ENCODE measurements at regions not wholly inside any gene's neighbourhood (a gene's known extent, or its start where the extent isn't known, plus 50 kb on each side); places are given as distances from the start of the nearest gene placed in this dataset.

GRCh38 chr11:105219670-105220069, 80.1 kb upstream of the CARD18 start:
- Mint-ChIP-seq H3K4me3 (no peak overlapping the region), H3K4me1 (no peaks in the 10 kb centered on the region), H3K27me3 (ENCODE audit: low read depth, poor library complexity) (peaks cover 3% of the 10 kb centered on the region), H3K36me3 (ENCODE audit: low read depth) (no peaks in the 10 kb centered on the region), H3K27ac (no peak overlapping the region), H3K9me3 (no peaks in the 10 kb centered on the region)
- DNase-seq, result no peak
- TF ChIP-seq CTCF (IDR thresholded peaks at IDR 0.05), result no peak

GRCh38 chr11:105219269-105219668, 79.7 kb upstream of the CARD18 start:
- no peak overlapping the region for H3K27ac Mint-ChIP-seq
- no peak for TF ChIP-seq CTCF (IDR thresholded peaks at IDR 0.05)
- H3K9me3 Mint-ChIP-seq, result no peaks in the 10 kb centered on the region
- no peaks in the 10 kb centered on the region for H3K4me1 Mint-ChIP-seq
- H3K4me3 Mint-ChIP-seq, result no peak overlapping the region
- H3K36me3 Mint-ChIP-seq (ENCODE audit: low read depth), result no peaks in the 10 kb centered on the region
- peaks cover 3% of the 10 kb centered on the region for H3K27me3 Mint-ChIP-seq (ENCODE audit: low read depth, poor library complexity)
- no peak for DNase-seq

GRCh38 chr11:105215528-105215927, 76.0 kb upstream of the CARD18 start:
- Mint-ChIP-seq H3K27me3 (ENCODE audit: low read depth, poor library complexity) (peaks cover 3% of the 10 kb centered on the region), H3K9me3 (no peaks in the 10 kb centered on the region), H3K36me3 (ENCODE audit: low read depth) (no peaks in the 10 kb centered on the region), H3K4me3 (no peak overlapping the region), H3K4me1 (no peaks in the 10 kb centered on the region), H3K27ac (no peak overlapping the region)
- no peak for DNase-seq
- no peak for TF ChIP-seq CTCF (IDR thresholded peaks at IDR 0.05)

- DNase-seq, result no peak
- Mint-ChIP-seq H3K4me3 (no peak overlapping the region), H3K27me3 (ENCODE audit: low read depth, poor library complexity) (peaks cover under 1% of the 10 kb centered on the region), H3K36me3 (ENCODE audit: low read depth) (no peaks in the 10 kb centered on the region), H3K27ac (no peak overlapping the region), H3K4me1 (no peaks in the 10 kb centered on the region), H3K9me3 (no peaks in the 10 kb centered on the region)
- no peak for TF ChIP-seq CTCF (IDR thresholded peaks at IDR 0.05)
Observed at GRCh38 chr11:105211806-105212554, 72.4 kb upstream of the CARD18 start.

- no peak for DNase-seq
- H3K27ac Mint-ChIP-seq, result no peak overlapping the region
- H3K9me3 Mint-ChIP-seq, result no peaks in the 10 kb centered on the region
Observed at GRCh38 chr11:105208019-105208418, 68.5 kb upstream of the CARD18 start.

More at GRCh38 chr11:105208019-105208418, 68.5 kb upstream of the CARD18 start:
- no peak for TF ChIP-seq CTCF (IDR thresholded peaks at IDR 0.05)
- Mint-ChIP-seq H3K4me3 (no peak overlapping the region), H3K36me3 (ENCODE audit: low read depth) (no peaks in the 10 kb centered on the region), H3K4me1 (no peaks in the 10 kb centered on the region), H3K27me3 (ENCODE audit: low read depth, poor library complexity) (no peaks in the 10 kb centered on the region)
